ENCODE measurements at regions not wholly inside any gene's neighbourhood (a gene's known extent, or its start where the extent isn't known, plus 50 kb on each side); places are given as distances from the start of the nearest gene placed in this dataset.
"Not testable (repeated sequence)": the region's sequence is repeated elsewhere in the genome, so short reads cannot be mapped to it uniquely, and the experiment has no call there.

- not testable (repeated sequence) for H3K4me3 ChIP-seq (ENCODE audit: low read depth, low read length); DNase-seq (ENCODE audit: low read depth)
Measured at GRCh38 chr7:34448531-34448930, 209.5 kb upstream of the NPSR1 start.

GRCh38 chr7:34449765-34450164 is 208.3 kb upstream of the NPSR1 start:
- no peak overlapping the region for H3K4me3 ChIP-seq (ENCODE audit: low read depth, low read length)
- DNase-seq (ENCODE audit: low read depth), result no peak

GRCh38 chr7:34451183-34451582 is 206.8 kb upstream of the NPSR1 start:
- no peak for DNase-seq (ENCODE audit: low read depth)
- no peak overlapping the region for H3K4me3 ChIP-seq (ENCODE audit: low read depth, low read length)

GRCh38 chr7:34451923-34452322 is 206.1 kb upstream of the NPSR1 start:
- DNase-seq (ENCODE audit: low read depth), result peak; percentile 17
- H3K4me3 ChIP-seq (ENCODE audit: low read depth, low read length), result no peak overlapping the region

- no peak for DNase-seq (ENCODE audit: low read depth)
- H3K4me3 ChIP-seq (ENCODE audit: low read depth, low read length), result no peak overlapping the region
Measured at GRCh38 chr7:34452363-34452762, 205.7 kb upstream of the NPSR1 start.

- peak; percentile 0 for DNase-seq (ENCODE audit: low read depth)
- no peak overlapping the region for H3K4me3 ChIP-seq (ENCODE audit: low read depth, low read length)
Measured at GRCh38 chr7:34453150-34453549, 204.9 kb upstream of the NPSR1 start.

- no peak for DNase-seq (ENCODE audit: low read depth)
- H3K4me3 ChIP-seq (ENCODE audit: low read depth, low read length), result no peak overlapping the region
Measured at GRCh38 chr7:34454381-34454780, 203.6 kb upstream of the NPSR1 start.

- no peak overlapping the region for H3K4me3 ChIP-seq (ENCODE audit: low read depth, low read length)
- DNase-seq (ENCODE audit: low read depth), result no peak
Measured at GRCh38 chr7:34457329-34457728, 200.7 kb upstream of the NPSR1 start.

GRCh38 chr7:34463830-34464229 is 194.2 kb upstream of the NPSR1 start:
- no peak for DNase-seq (ENCODE audit: low read depth)
- H3K4me3 ChIP-seq (ENCODE audit: low read depth, low read length), result no peak overlapping the region

- no peak for DNase-seq (ENCODE audit: low read depth)
- H3K4me3 ChIP-seq (ENCODE audit: low read depth, low read length), result no peak overlapping the region
Measured at GRCh38 chr7:34471844-34472243, 186.2 kb upstream of the NPSR1 start.

- DNase-seq (ENCODE audit: low read depth), result no peak
- H3K4me3 ChIP-seq (ENCODE audit: low read depth, low read length), result no peak overlapping the region
Measured at GRCh38 chr7:34486371-34486770, 171.6 kb upstream of the NPSR1 start.

GRCh38 chr7:34487391-34488115 is 170.5 kb upstream of the NPSR1 start:
- no peak for DNase-seq (ENCODE audit: low read depth)
- H3K4me3 ChIP-seq (ENCODE audit: low read depth, low read length), result no peak overlapping the region

GRCh38 chr7:34488766-34489165 is 169.3 kb upstream of the NPSR1 start:
- no peak overlapping the region for H3K4me3 ChIP-seq (ENCODE audit: low read depth, low read length)
- no peak for DNase-seq (ENCODE audit: low read depth)

- no peak for DNase-seq (ENCODE audit: low read depth)
- H3K4me3 ChIP-seq (ENCODE audit: low read depth, low read length), result no peak overlapping the region
Measured at GRCh38 chr7:34491899-34492298, 166.1 kb upstream of the NPSR1 start.

GRCh38 chr7:34493752-34494151 is 164.3 kb upstream of the NPSR1 start:
- H3K4me3 ChIP-seq (ENCODE audit: low read depth, low read length), result no peak overlapping the region

GRCh38 chr7:34497153-34497777 is 160.8 kb upstream of the NPSR1 start:
- DNase-seq (ENCODE audit: low read depth), result no peak

More at GRCh38 chr7:34493752-34494151, 164.3 kb upstream of the NPSR1 start:
- no peak for DNase-seq (ENCODE audit: low read depth)

GRCh38 chr7:34501156-34501555 is 156.9 kb upstream of the NPSR1 start:
- no peak for DNase-seq (ENCODE audit: low read depth)
- H3K4me3 ChIP-seq (ENCODE audit: low read depth, low read length), result no peak overlapping the region

More at GRCh38 chr7:34497153-34497777, 160.8 kb upstream of the NPSR1 start:
- no peak overlapping the region for H3K4me3 ChIP-seq (ENCODE audit: low read depth, low read length)

GRCh38 chr7:34507191-34507590 is 150.8 kb upstream of the NPSR1 start:
- no peak for DNase-seq (ENCODE audit: low read depth)
- no peak overlapping the region for H3K4me3 ChIP-seq (ENCODE audit: low read depth, low read length)

GRCh38 chr7:34523226-34523918 is 134.6 kb upstream of the NPSR1 start:
- no peak overlapping the region for H3K4me3 ChIP-seq (ENCODE audit: low read depth, low read length)
- DNase-seq (ENCODE audit: low read depth), result no peak

- DNase-seq (ENCODE audit: low read depth), result no peak
- H3K4me3 ChIP-seq (ENCODE audit: low read depth, low read length), result no peak overlapping the region
Measured at GRCh38 chr7:34530259-34530658, 127.8 kb upstream of the NPSR1 start.

GRCh38 chr7:34539003-34539402 is 119.0 kb upstream of the NPSR1 start:
- no peak overlapping the region for H3K4me3 ChIP-seq (ENCODE audit: low read depth, low read length)
- DNase-seq (ENCODE audit: low read depth), result no peak

All from skeletal muscle cell (primary cell).